ENCODE measurements at regions not wholly inside any gene's neighbourhood (a gene's known extent, or its start where the extent isn't known, plus 50 kb on each side); places are given as distances from the start of the nearest gene placed in this dataset.

- Histone ChIP-seq H3K9ac (ENCODE audit: low read length in 2 of 2) (no peak overlapping the region), H3K4me1 (ENCODE audit: control insufficient read depth, insufficient read depth, low read length) (no peaks in the 10 kb centered on the region), H3K27me3 (ENCODE audit: control insufficient read depth in 1 of 2, insufficient read depth in 2 of 2, low read length in 2 of 2) (no peaks in the 10 kb centered on the region), H3K9me3 (ENCODE audit: control insufficient read depth in 2 of 2, low read length in 2 of 2) (no peaks in the 10 kb centered on the region), H3K27ac (ENCODE audit: low read length) (no peak overlapping the region), H3K36me3 (ENCODE audit: control insufficient read depth in 2 of 2, insufficient read depth in 2 of 2, low read length in 2 of 2) (no peaks in the 10 kb centered on the region), H3K4me3 (ENCODE audit: low read length in 2 of 2) (no peak overlapping the region)
Observed at GRCh38 chr14:80344208-80344607, 132.9 kb upstream of the DIO2 start.

- H3K4me1 ChIP-seq (ENCODE audit: control insufficient read depth, insufficient read depth, low read length), result no peaks in the 10 kb centered on the region
- no peak overlapping the region for H3K27ac ChIP-seq (ENCODE audit: low read length)
- H3K4me3 ChIP-seq (ENCODE audit: low read length in 2 of 2), result no peak overlapping the region
- H3K36me3 ChIP-seq (ENCODE audit: control insufficient read depth in 2 of 2, insufficient read depth in 2 of 2, low read length in 2 of 2), result no peaks in the 10 kb centered on the region
- H3K9me3 ChIP-seq (ENCODE audit: control insufficient read depth in 2 of 2, low read length in 2 of 2), result no peaks in the 10 kb centered on the region
- no peaks in the 10 kb centered on the region for H3K27me3 ChIP-seq (ENCODE audit: control insufficient read depth in 1 of 2, insufficient read depth in 2 of 2, low read length in 2 of 2)
- H3K9ac ChIP-seq (ENCODE audit: low read length in 2 of 2), result no peak overlapping the region
Observed at GRCh38 chr14:80336608-80337106, 125.4 kb upstream of the DIO2 start.

GRCh38 chr14:80325688-80326087 lies 114.4 kb upstream of the DIO2 start:
- no peaks in the 10 kb centered on the region for H3K4me1 ChIP-seq (ENCODE audit: control insufficient read depth, insufficient read depth, low read length)
- peaks cover 0 to 3% of the 10 kb centered on the region in 2 donors for H3K9me3 ChIP-seq (ENCODE audit: control insufficient read depth in 2 of 2, low read length in 2 of 2)
- no peaks in the 10 kb centered on the region for H3K36me3 ChIP-seq (ENCODE audit: control insufficient read depth in 2 of 2, insufficient read depth in 2 of 2, low read length in 2 of 2)
- H3K4me3 ChIP-seq (ENCODE audit: low read length in 2 of 2), result no peak overlapping the region
- no peaks in the 10 kb centered on the region for H3K27me3 ChIP-seq (ENCODE audit: control insufficient read depth in 1 of 2, insufficient read depth in 2 of 2, low read length in 2 of 2)
- no peak overlapping the region for H3K9ac ChIP-seq (ENCODE audit: low read length in 2 of 2)
- H3K27ac ChIP-seq (ENCODE audit: low read length), result no peak overlapping the region

- H3K27me3 ChIP-seq (ENCODE audit: control insufficient read depth in 1 of 2, insufficient read depth in 2 of 2, low read length in 2 of 2), result no peaks in the 10 kb centered on the region
- no peaks in the 10 kb centered on the region for H3K36me3 ChIP-seq (ENCODE audit: control insufficient read depth in 2 of 2, insufficient read depth in 2 of 2, low read length in 2 of 2)
- H3K27ac ChIP-seq (ENCODE audit: low read length), result no peak overlapping the region
- no peak overlapping the region for H3K9ac ChIP-seq (ENCODE audit: low read length in 2 of 2)
- H3K9me3 ChIP-seq (ENCODE audit: control insufficient read depth in 2 of 2, low read length in 2 of 2), result peaks cover 0 to 3% of the 10 kb centered on the region in 2 donors
- H3K4me3 ChIP-seq (ENCODE audit: low read length in 2 of 2), result no peak overlapping the region
- no peaks in the 10 kb centered on the region for H3K4me1 ChIP-seq (ENCODE audit: control insufficient read depth, insufficient read depth, low read length)
Observed at GRCh38 chr14:80325112-80325511, 113.8 kb upstream of the DIO2 start.

GRCh38 chr14:80324649-80325048 lies 113.3 kb upstream of the DIO2 start:
- Histone ChIP-seq H3K4me3 (ENCODE audit: low read length in 2 of 2) (no peak overlapping the region), H3K4me1 (ENCODE audit: control insufficient read depth, insufficient read depth, low read length) (no peaks in the 10 kb centered on the region), H3K9me3 (ENCODE audit: control insufficient read depth in 2 of 2, low read length in 2 of 2) (peaks cover 0 to 3% of the 10 kb centered on the region in 2 donors), H3K27me3 (ENCODE audit: control insufficient read depth in 1 of 2, insufficient read depth in 2 of 2, low read length in 2 of 2) (no peaks in the 10 kb centered on the region), H3K27ac (ENCODE audit: low read length) (no peak overlapping the region), H3K9ac (ENCODE audit: low read length in 2 of 2) (no peak overlapping the region), H3K36me3 (ENCODE audit: control insufficient read depth in 2 of 2, insufficient read depth in 2 of 2, low read length in 2 of 2) (no peaks in the 10 kb centered on the region)

GRCh38 chr14:80323038-80323665 lies 111.8 kb upstream of the DIO2 start:
- Histone ChIP-seq H3K36me3 (ENCODE audit: control insufficient read depth in 2 of 2, insufficient read depth in 2 of 2, low read length in 2 of 2) (no peaks in the 10 kb centered on the region), H3K4me1 (ENCODE audit: control insufficient read depth, insufficient read depth, low read length) (no peaks in the 10 kb centered on the region), H3K27ac (ENCODE audit: low read length) (no peak overlapping the region), H3K9ac (ENCODE audit: low read length in 2 of 2) (no peak overlapping the region), H3K9me3 (ENCODE audit: control insufficient read depth in 2 of 2, low read length in 2 of 2) (peaks cover 0 to 5% of the 10 kb centered on the region in 2 donors), H3K4me3 (ENCODE audit: low read length in 2 of 2) (no peak overlapping the region), H3K27me3 (ENCODE audit: control insufficient read depth in 1 of 2, insufficient read depth in 2 of 2, low read length in 2 of 2) (no peaks in the 10 kb centered on the region)

GRCh38 chr14:80316441-80316840 lies 105.1 kb upstream of the DIO2 start:
- H3K27me3 ChIP-seq (ENCODE audit: control insufficient read depth in 1 of 2, insufficient read depth in 2 of 2, low read length in 2 of 2), result no peaks in the 10 kb centered on the region
- no peak overlapping the region for H3K27ac ChIP-seq (ENCODE audit: low read length)
- no peaks in the 10 kb centered on the region for H3K4me1 ChIP-seq (ENCODE audit: control insufficient read depth, insufficient read depth, low read length)
- H3K4me3 ChIP-seq (ENCODE audit: low read length in 2 of 2), result no peak overlapping the region
- no peaks in the 10 kb centered on the region for H3K36me3 ChIP-seq (ENCODE audit: control insufficient read depth in 2 of 2, insufficient read depth in 2 of 2, low read length in 2 of 2)
- H3K9ac ChIP-seq (ENCODE audit: low read length in 2 of 2), result no peak overlapping the region
- peaks cover 0 to 5% of the 10 kb centered on the region in 2 donors for H3K9me3 ChIP-seq (ENCODE audit: control insufficient read depth in 2 of 2, low read length in 2 of 2)

- no peak overlapping the region for H3K9ac ChIP-seq (ENCODE audit: low read length in 2 of 2)
- H3K4me1 ChIP-seq (ENCODE audit: control insufficient read depth, insufficient read depth, low read length), result no peaks in the 10 kb centered on the region
- no peaks in the 10 kb centered on the region for H3K36me3 ChIP-seq (ENCODE audit: control insufficient read depth in 2 of 2, insufficient read depth in 2 of 2, low read length in 2 of 2)
- H3K9me3 ChIP-seq (ENCODE audit: control insufficient read depth in 2 of 2, low read length in 2 of 2), result peaks cover 0 to 2% of the 10 kb centered on the region in 2 donors
- H3K4me3 ChIP-seq (ENCODE audit: low read length in 2 of 2), result no peak overlapping the region
- H3K27ac ChIP-seq (ENCODE audit: low read length), result no peak overlapping the region
- H3K27me3 ChIP-seq (ENCODE audit: control insufficient read depth in 1 of 2, insufficient read depth in 2 of 2, low read length in 2 of 2), result no peaks in the 10 kb centered on the region
Observed at GRCh38 chr14:80315681-80316080, 104.4 kb upstream of the DIO2 start.

GRCh38 chr14:80313806-80314205 lies 102.5 kb upstream of the DIO2 start:
- no peaks in the 10 kb centered on the region for H3K27me3 ChIP-seq (ENCODE audit: control insufficient read depth in 1 of 2, insufficient read depth in 2 of 2, low read length in 2 of 2)
- H3K9me3 ChIP-seq (ENCODE audit: control insufficient read depth in 2 of 2, low read length in 2 of 2), result no peaks in the 10 kb centered on the region
- no peak overlapping the region for H3K27ac ChIP-seq (ENCODE audit: low read length)
- no peak overlapping the region for H3K9ac ChIP-seq (ENCODE audit: low read length in 2 of 2)
- no peaks in the 10 kb centered on the region for H3K36me3 ChIP-seq (ENCODE audit: control insufficient read depth in 2 of 2, insufficient read depth in 2 of 2, low read length in 2 of 2)
- no peaks in the 10 kb centered on the region for H3K4me1 ChIP-seq (ENCODE audit: control insufficient read depth, insufficient read depth, low read length)
- H3K4me3 ChIP-seq (ENCODE audit: low read length in 2 of 2), result no peak overlapping the region

- Histone ChIP-seq H3K4me1 (ENCODE audit: control insufficient read depth, insufficient read depth, low read length) (no peaks in the 10 kb centered on the region), H3K9me3 (ENCODE audit: control insufficient read depth in 2 of 2, low read length in 2 of 2) (no peaks in the 10 kb centered on the region), H3K27me3 (ENCODE audit: control insufficient read depth in 1 of 2, insufficient read depth in 2 of 2, low read length in 2 of 2) (no peaks in the 10 kb centered on the region), H3K4me3 (ENCODE audit: low read length in 2 of 2) (no peak overlapping the region), H3K36me3 (ENCODE audit: control insufficient read depth in 2 of 2, insufficient read depth in 2 of 2, low read length in 2 of 2) (no peaks in the 10 kb centered on the region), H3K9ac (ENCODE audit: low read length in 2 of 2) (no peak overlapping the region), H3K27ac (ENCODE audit: low read length) (no peak overlapping the region)
Observed at GRCh38 chr14:80310938-80311750, 99.8 kb upstream of the DIO2 start.
